ENCODE measurements at regions not wholly inside any gene's neighbourhood (a gene's known extent, or its start where the extent isn't known, plus 50 kb on each side); places are given as distances from the start of the nearest gene placed in this dataset.

DNA sequence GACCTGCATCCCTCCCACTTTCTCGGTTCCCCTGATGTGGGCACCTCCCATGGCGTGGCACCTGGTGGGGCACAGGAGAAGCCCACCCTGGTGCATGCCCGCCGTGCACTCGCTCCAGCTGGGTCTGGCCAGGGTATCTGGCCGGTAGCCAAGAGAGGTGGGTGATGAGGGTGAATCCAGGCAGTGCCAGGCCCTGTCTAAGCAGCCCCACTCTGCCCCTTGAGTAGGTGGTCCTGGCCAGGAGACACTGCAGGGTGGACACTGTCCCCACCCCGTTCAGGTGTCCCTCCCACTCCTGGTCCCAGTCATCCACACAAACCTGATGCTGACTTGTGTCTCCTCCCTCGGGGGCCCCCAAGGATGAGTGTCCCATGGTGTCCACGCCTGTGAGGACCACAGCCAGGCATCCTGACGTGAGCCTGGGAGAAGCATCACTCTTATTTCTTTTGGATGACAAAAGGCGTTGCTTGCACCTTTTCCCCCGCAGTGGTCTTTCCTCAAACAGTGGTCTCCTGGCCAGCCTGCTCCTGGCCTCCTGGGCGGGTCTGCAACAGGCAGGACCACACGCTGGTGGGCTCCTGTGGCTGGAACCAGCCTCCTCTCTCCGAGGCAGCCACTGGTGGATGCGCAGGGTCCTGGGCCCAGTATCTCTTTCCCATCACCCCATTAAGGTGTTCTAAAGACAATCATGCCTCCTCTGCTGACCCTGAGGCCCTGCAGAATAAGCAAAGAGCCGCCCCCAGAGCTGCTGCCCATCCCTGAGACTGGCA lies 922.3 kb downstream of the BRD1 start:
- DNase-seq, result no peak

GRCh38 chr22:48902983-48903650 lies 924.6 kb downstream of the BRD1 start:
- no peak for DNase-seq

DNA sequence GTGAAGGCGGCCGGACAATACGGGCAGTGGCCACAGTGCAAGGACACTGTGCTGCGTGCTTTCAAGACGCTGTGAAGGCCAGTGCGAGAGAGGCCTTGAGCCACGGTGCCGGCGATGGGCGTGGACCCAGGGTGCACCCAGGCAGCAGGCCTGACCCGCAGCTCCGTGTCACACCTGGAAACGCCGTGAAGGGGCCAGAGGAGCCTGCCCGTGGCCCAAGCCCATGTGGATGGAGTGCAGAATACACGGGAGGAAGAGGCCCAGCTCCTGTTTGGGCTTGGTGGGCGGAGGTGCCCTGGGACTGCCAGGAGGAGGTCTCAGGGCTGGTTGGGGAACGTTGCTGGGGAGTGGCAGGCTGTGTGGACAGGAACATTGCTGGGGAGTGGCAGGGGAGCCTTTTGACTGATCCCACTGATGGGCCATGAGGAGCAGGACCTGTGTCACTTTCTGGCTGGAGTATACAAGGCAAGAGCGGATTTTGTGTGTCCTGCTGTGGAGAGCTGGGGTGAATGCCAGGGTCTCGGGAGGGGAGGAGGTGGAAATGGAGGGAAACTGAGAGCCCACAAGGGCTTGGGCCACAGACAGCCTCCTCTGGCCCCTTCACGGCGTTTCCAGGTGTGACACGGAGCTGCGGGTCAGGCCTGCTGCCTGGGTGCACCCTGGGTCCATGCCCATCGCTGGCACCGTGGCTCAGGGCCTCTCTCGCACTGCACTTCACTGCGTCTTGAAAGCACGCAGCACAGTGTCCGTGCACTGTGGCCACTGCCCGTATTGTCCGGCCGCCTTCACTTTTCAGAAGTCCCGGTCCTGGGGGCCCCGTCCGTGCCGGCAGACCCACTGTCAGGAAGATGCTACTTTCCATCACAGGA lies 925.4 kb downstream of the BRD1 start:
- no peak for DNase-seq

DNA sequence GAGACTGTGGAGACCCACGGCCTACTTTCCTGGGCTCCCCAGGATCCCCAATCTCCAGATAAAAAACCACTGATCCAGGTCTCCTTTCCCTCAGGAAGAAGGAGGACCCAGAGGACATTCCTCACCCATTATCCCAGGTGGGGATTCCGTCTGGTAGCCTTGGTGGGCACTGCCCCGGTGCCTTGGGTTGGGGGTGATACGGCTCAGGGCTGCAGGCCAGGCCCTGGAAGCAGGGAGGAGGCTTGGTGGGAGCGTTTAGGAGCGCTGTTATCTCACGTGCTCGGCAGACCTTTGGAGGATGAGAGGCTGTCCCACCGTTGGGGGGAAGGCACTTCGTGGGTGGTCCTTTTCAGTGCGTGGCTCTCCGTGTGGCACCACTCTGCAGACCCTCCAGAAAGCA lies 926.3 kb downstream of the BRD1 start:
- no peak for DNase-seq

- no peak for DNase-seq
These were observed 927.0 kb downstream of the BRD1 start for GRCh38 chr22:48900626-48901025.

- DNase-seq, result no peak
These were observed 927.4 kb downstream of the BRD1 start for GRCh38 chr22:48900327-48900597.

GRCh38 chr22:48899523-48900326 lies 927.9 kb downstream of the BRD1 start:
- no peak for DNase-seq

GRCh38 chr22:48898524-48899250 lies 929.0 kb downstream of the BRD1 start:
- no peak for DNase-seq

DNA sequence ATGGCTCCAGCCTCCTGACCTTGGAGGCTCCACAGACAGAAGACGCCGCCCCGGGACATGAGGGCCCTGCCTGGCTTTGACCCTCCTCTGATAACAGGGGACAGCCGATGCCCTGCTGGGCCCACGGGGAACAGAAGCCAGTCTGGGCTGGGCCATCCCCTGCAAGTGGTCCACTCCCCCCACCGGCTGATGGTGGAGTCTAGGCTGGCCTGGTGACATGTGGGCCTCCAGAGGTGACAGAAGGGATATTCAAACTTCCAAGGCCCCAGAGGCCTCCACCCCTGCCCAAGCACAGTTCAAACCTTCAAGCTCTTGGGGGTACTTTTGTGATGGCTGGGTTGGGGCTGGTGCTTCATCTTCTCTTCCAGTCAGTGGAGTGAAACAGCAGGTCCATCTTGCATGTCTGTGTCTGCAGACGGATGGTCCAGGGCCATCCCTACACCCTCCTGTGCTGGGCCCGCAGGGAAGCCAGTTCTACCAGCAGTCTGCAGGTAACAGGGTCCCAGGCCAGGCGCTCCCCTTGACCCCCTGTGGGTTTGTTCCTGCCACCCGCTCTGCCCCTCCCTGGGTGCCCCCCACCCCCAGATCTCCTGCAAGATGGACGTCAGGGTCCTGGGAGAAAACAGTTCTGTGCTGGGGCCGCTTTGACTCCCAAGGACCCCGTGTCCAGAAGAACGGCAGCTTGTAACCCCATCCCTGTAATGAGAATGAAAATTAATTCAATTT lies 929.9 kb downstream of the BRD1 start:
- no peak for DNase-seq

- DNase-seq, result no peak
These were observed 930.7 kb downstream of the BRD1 start for GRCh38 chr22:48896766-48897644.

GRCh38 chr22:48895831-48896765 lies 931.6 kb downstream of the BRD1 start:
- no peak for DNase-seq

DNA sequence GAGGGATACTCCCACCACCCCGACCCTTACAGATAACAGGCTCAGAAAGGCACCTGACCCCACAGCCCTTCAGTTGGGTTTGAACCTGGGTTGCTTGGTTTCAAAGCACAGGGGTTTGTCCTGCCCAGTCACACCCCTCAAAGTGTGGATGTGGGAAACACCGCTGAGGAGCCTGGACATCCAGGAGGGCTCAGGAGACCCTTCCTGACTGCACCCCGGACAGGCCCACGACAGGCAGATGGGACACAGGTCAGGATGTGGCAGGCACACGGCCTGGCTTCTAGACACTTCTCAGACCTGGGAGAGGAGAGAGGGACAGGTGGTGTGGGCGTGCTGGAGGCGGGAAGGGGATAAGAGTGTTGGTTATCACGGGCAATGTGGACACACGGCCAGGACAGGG lies 932.3 kb downstream of the BRD1 start:
- no peak for DNase-seq

DNA sequence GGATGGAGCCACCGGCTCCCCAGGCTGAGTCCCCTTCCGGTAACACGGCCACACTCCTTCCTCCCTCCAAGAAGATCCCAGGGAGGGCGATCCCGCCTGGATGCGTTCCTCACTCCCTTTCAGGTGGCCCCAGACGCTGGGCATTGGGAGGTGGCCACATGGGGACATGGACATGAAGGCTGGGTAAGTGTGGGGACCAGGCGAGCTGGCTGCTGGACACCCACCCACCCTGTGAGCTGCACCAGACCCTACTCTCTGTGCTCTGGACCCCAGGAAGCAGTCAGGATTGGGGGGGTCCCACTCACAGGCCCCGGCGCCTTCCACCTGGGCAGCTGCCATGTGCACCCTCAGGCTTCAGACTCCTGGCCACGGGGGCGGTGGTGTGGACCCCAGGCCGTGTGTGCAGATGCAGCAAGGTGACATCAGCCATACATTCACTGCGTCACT lies 932.8 kb downstream of the BRD1 start:
- DNase-seq, result no peak

DNA sequence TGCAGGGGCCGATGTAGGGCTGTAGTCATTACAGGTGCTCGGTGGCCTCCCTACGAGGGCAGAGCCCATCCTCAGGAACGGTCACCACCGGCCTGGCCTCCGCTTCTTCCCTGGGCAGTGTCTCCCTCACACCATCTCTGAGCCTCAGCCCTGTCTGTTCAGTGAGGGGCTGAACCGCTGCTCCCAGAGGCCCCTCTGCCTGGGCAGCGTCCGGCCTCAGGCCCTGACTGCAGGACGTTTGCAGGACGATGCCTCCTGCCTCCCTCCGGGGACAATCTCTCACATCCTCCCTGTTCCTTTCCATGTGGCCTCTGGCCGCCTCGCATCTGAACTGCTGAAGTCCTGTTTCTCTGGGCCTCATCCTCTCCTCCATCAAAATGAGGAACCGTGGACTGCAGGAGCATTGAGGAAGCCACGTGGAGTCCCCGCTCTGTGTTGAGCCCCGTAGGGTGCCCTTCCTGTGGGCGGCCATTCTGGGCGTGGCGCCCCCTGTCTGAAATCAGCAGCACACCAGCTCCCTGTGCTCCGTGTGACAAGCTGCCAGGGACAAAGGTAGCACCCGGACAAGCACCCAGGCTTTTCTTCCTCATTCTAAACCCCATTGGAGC lies 933.5 kb downstream of the BRD1 start:
- DNase-seq, result no peak

GRCh38 chr22:48893288-48894063 lies 934.2 kb downstream of the BRD1 start:
- DNase-seq, result no peak

- DNase-seq, result no peak
These were observed 934.9 kb downstream of the BRD1 start for GRCh38 chr22:48892578-48893287.

Measured in CD4-positive, alpha-beta T cell treated with Interleukin-1 beta for 1 hour (primary cell).